Fibroblast of mammary gland (primary cell): ENCODE measurements at regions not wholly inside any gene's neighbourhood (a gene's known extent, or its start where the extent isn't known, plus 50 kb on each side); places are given as distances from the start of the nearest gene placed in this dataset.
"Not testable (repeated sequence)": the region's sequence is repeated elsewhere in the genome, so short reads cannot be mapped to it uniquely, and the experiment has no call there.

Experiments
- DNase-seq: peaks from one replicate; pipeline ENCODE4 v3.0.0-alpha.2; 2010; ENCODE audit warnings: low read depth
- H3K4me3 ChIP-seq: 2 replicates; pipeline ENCODE4 v1.5.1; 2011; ENCODE audit warnings: low read depth, mild to moderate bottlenecking, low read length, moderate library complexity; ENCODE audit not compliant: control insufficient read depth
- TF ChIP-seq, protein P1 (sequence below): conservative IDR thresholded peaks from 2 replicates; pipeline ENCODE4 v1.5.1; 2011; ENCODE audit warnings: low read depth, low read length, inconsistent platforms; ENCODE audit not compliant: control insufficient read depth, insufficient read depth

DNA sequence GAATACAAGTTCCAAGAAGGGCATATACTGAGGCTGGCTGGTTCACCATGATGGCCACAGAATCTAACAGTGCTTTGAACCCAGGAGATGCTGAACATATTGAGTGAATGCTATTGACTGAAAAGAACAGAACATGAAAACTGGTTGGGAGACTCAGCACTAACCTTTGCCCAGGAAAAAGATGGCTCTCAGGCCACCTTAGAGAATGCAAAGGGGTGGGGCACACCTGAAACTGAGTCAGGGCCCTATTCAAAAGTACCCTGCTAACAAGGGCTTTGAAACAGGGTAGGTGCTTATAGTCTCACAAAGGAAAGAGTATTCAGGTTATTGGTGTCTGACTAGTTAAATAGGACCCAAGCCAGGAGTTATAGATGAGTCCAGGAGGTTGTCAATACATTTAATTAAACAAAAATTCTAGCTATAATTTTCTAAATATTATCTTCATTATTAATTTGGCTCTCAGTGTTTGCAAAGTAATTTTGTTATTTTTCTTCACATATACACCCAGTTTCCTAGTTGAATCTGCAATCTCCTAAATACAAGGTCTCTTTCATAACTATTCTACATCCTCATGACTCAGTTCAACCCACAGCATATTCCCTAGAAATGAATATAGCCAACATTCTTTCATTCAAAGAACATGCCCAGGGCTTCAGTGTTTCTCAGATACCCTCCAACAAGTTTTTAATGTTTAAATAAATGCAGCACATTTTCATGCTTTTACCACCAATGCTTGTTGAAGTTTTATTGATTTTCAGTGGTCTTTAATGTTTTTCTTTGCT is 144.2 kb upstream of the RAPGEF2 start:
- TF ChIP-seq, protein P1, sequence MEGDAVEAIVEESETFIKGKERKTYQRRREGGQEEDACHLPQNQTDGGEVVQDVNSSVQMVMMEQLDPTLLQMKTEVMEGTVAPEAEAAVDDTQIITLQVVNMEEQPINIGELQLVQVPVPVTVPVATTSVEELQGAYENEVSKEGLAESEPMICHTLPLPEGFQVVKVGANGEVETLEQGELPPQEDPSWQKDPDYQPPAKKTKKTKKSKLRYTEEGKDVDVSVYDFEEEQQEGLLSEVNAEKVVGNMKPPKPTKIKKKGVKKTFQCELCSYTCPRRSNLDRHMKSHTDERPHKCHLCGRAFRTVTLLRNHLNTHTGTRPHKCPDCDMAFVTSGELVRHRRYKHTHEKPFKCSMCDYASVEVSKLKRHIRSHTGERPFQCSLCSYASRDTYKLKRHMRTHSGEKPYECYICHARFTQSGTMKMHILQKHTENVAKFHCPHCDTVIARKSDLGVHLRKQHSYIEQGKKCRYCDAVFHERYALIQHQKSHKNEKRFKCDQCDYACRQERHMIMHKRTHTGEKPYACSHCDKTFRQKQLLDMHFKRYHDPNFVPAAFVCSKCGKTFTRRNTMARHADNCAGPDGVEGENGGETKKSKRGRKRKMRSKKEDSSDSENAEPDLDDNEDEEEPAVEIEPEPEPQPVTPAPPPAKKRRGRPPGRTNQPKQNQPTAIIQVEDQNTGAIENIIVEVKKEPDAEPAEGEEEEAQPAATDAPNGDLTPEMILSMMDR: no peak
- no peak overlapping the region for H3K4me3 ChIP-seq
- no peak for DNase-seq

DNA sequence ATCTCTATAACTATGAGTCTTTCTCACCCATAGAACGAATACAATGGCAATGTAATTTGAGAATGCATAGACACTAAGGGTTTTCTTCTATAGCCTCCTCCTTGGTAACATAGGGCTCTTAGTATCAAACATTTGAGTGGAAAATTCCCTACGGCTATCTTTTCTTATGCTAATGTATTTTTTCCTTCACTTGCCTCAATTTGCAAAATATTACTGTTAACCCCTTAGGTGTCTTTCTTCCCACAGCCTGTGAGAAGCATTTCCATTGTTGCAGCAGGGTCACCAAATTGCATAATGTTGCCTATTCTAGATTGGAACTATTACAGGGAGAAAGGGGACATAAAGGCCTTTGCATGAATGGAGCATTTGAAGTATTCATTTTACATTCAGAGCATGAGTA is 140.5 kb upstream of the RAPGEF2 start:
- H3K4me3 ChIP-seq: no peak overlapping the region
- DNase-seq: no peak
- TF ChIP-seq, protein P1: no peak

DNA sequence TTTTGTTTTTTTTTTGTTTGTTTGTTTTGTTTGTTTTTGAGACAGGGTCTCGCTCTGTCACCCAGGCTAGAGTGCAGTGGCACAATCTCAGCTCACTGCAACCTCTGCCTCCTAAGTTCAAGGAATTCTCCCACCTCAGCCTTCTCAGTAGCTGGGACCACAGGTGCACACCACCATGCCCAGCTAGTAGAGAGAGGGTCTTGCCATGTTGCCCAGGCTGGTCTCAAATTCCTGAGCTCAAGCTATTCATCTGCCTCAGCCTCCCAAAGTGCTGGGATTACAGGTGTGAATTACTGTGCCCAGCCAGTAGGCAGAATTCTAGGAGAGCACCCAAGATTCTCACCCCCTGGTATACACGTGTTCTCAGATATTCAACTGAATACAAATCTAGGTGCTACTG is 139.6 kb upstream of the RAPGEF2 start:
- H3K4me3 ChIP-seq, DNase-seq: not testable (repeated sequence)

DNA sequence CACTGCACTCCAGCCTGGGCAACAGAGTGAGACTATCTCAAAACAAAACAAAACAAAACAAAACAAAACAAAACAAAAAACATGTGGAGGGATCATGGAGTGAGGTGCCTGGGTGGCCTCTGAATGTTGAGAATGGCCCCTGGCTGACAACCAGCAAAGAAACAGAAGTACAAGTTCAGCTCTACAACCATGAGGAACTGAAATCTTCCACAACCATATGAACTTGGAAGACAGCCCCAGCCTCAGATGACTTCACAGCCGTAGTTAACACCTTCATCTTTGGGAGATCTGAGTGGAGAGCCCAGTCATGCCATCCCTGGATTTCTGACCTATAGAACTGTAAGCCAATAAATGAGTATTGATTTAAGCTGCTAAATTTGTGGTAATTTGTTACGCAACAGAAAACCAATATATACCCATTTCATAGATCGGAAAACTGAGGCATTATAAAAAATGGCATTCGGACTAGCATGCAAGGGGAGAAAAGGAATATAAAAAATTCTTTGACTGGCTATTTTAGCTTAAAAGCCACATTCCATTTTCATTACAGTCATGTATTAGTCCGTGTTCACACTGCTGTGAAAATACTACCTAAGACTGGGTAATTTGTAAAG is 138.7 kb upstream of the RAPGEF2 start:
- H3K4me3 ChIP-seq: no peak overlapping the region
- no peak for DNase-seq
- TF ChIP-seq, protein P1: no peak

DNA sequence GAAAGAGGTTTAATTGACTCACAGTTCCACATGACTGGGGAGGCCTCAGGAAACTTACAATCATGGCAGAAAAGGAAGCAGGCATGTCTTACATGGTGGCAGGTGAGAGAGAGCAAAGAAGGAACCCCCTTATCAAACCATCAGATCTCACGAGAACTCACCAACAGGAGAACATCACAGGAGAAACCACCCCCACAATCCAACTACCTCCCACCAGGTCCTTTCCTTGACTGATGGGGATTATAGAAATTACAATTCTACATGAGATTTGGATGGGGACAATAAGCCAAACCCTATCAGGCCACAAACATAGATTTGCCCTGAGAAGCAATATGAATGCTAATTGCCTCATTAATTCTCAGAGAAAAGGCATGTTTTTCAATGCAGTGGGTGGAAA is 138.2 kb upstream of the RAPGEF2 start:
- no peak overlapping the region for H3K4me3 ChIP-seq
- TF ChIP-seq, protein P1: no peak
- DNase-seq: no peak

DNA sequence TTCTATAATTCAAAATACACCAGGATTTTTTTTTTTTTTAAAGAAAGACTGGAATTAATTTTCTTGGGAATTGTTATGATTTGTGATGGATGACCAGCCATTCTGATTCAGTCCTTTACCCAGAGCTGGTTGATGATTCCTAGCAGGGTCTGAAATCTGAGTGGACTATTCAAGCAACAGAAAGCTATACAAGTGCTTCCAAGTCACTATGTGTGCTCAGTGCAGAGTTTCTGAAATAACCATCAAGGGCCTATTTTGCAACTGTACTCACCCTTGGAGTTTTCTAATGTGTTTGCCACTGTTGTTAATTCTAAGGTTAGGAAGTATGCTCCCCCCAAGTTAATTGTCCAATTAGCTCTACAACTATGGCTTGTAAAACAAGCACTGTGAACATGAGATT is 137.7 kb upstream of the RAPGEF2 start:
- TF ChIP-seq, protein P1: no peak
- H3K4me3 ChIP-seq: no peak overlapping the region
- no peak for DNase-seq

DNA sequence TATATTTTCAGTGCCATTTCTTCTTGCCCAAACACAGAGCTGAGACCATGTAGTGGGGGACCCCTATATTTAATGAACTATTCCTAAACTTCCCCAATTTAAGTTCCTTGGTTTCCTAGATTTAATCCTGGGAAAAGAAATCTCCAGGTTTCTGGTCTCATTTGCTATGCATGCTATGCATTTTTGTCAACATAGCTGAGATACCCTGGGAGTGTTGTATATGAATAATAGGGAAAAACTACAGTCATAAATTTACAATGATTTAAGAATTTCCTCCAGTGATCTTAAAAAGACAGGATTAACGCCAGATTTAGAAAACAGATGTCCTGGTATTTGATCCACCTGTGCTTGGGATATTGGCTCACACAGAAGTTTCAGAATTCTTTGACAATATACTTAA is 136.8 kb upstream of the RAPGEF2 start:
- DNase-seq: no peak
- TF ChIP-seq, protein P1: no peak
- H3K4me3 ChIP-seq: no peak overlapping the region
